ENCODE measurements at regions not wholly inside any gene's neighbourhood (a gene's known extent, or its start where the extent isn't known, plus 50 kb on each side); places are given as distances from the start of the nearest gene placed in this dataset.

DNA sequence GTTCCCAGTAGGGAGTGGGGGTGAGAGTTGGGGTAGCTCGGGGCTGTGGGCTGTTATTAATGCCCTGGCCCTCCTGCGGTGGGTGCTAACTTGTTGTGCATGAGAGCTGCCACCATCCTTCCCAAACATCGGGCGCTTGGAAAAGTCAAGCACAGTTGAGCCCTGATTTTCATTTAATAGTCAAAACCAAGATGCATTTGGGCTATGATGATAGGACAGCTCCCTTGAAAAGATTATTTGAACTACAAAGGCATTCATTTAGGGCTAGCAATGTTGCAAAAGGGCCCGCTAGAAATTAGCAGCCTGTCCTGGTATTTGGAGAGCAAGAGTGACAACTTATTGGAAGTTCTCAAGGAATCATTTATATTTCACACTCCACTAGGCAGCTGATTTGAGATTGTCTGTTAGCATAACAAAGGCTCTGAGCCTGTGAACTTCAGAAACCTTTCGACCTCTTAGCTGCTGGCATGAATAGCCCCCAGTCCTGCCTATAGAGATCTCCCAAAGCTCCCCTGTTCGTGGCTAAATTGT lies 128.2 kb upstream of the TMEM161B start:
- H3K27ac Mint-ChIP-seq, result no peak overlapping the region
- no peaks in the 10 kb centered on the region for H3K9me3 Mint-ChIP-seq
- Histone ChIP-seq H3K4me1 (ENCODE audit: insufficient read depth, low read length) (no peaks in the 10 kb centered on the region), H3K27ac (ENCODE audit: low read depth in 1 of 2, low read length in 2 of 2) (no peak overlapping the region), H3K4me3 (ENCODE audit: low read length) (no peak overlapping the region), H3K9me3 (ENCODE audit: control insufficient read depth in 1 of 2, insufficient read depth in 1 of 2, low read length in 2 of 2) (no peaks in the 10 kb centered on the region), H3K27me3 (ENCODE audit: control insufficient read depth in 1 of 2, insufficient read depth in 2 of 2, low read length in 2 of 2) (peaks cover 8 to 16% of the 10 kb centered on the region in 2 experiments), H3K36me3 (ENCODE audit: insufficient read depth, low read length) (no peaks in the 10 kb centered on the region)
- POLR2A ChIA-PET, result no interaction called here
- ATAC-seq (ENCODE audit: poor library complexity) (no peak), DNase-seq (no peak)
- no peaks in the 10 kb centered on the region for H3K36me3 Mint-ChIP-seq (ENCODE audit: low read depth)
- no peak for TF ChIP-seq CTCF (IDR thresholded peaks at IDR 0.05)
- CTCF ChIA-PET, result no interaction called here
- intact Hi-C loops (cut with DNase I, micrococcal nuclease), result no loop called here
- no peaks in the 10 kb centered on the region for H3K4me1 Mint-ChIP-seq (ENCODE audit: low read depth)
- no peak overlapping the region for H3K4me3 Mint-ChIP-seq
- peaks cover 23% of the 10 kb centered on the region for H3K27me3 Mint-ChIP-seq

DNA sequence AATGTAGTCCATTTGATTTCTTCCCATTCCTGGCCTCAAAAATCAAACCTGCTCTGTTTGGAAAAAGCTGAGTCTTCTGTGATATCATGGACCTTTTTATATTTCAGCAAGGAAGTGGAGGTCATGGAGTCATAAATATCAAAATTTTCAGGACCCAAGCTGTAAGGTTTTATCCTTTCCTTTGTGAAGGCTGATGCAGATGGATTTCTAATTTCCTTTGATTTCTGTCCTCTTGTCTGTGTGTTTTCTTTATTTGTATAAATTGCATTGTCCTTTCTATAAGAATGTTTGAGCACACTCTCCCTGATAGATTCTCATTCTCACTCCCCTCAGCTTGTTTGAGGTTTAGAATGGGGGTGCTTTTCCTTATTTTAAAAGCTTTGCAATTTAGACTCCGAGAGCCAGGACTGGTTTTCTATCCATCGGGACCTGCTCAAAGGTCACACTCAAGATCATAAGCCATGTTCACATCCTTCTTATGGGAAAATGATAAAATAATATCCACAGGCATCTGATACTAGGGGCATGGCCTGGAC lies 127.4 kb upstream of the TMEM161B start:
- peaks cover 24% of the 10 kb centered on the region for H3K27me3 Mint-ChIP-seq

DNA sequence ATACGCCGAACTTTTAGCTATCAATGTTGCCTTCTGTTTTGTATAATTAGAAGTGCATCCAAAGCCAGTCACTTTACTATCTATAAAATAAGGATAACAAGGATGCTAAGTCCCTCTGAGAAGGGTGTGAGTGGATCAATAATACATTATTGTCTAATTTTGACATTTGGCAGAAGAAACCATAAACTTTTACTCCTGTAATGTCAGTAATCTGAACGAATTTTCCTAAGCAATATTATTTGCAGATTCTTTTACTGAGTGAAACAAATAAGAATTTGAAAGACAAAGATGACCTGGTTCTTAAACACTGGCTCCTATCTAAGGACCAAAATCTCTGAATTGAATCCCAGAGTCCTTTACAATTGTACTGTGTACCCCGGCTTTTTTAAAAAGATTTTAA lies 126.6 kb upstream of the TMEM161B start:
- ATAC-seq (ENCODE audit: poor library complexity), result no peak
- Mint-ChIP-seq H3K36me3 (ENCODE audit: low read depth) (no peaks in the 10 kb centered on the region), H3K27me3 (peaks cover 32% of the 10 kb centered on the region), H3K27ac (no peak overlapping the region), H3K4me3 (no peak overlapping the region), H3K4me1 (ENCODE audit: low read depth) (no peaks in the 10 kb centered on the region), H3K9me3 (no peaks in the 10 kb centered on the region)
- TF ChIP-seq CTCF (IDR thresholded peaks at IDR 0.05), result no peak
- Histone ChIP-seq H3K4me1 (ENCODE audit: insufficient read depth, low read length) (no peaks in the 10 kb centered on the region), H3K9me3 (ENCODE audit: control insufficient read depth in 1 of 2, insufficient read depth in 1 of 2, low read length in 2 of 2) (no peaks in the 10 kb centered on the region), H3K27ac (ENCODE audit: low read depth in 1 of 2, low read length in 2 of 2) (no peak overlapping the region), H3K4me3 (ENCODE audit: low read length) (no peak overlapping the region), H3K36me3 (ENCODE audit: insufficient read depth, low read length) (no peaks in the 10 kb centered on the region), H3K27me3 (ENCODE audit: control insufficient read depth in 1 of 2, insufficient read depth in 2 of 2, low read length in 2 of 2) (peaks cover 8 to 16% of the 10 kb centered on the region in 2 experiments)
- intact Hi-C loops (cut with DNase I, micrococcal nuclease), result no loop called here
- ChIA-PET POLR2A (no interaction called here), CTCF (no interaction called here)
- no peak for DNase-seq

More for the DNA sequence above, 127.4 kb upstream of the TMEM161B start:
- DNase-seq, result no peak
- Histone ChIP-seq H3K36me3 (ENCODE audit: insufficient read depth, low read length) (no peaks in the 10 kb centered on the region), H3K4me1 (ENCODE audit: insufficient read depth, low read length) (no peaks in the 10 kb centered on the region), H3K27me3 (ENCODE audit: control insufficient read depth in 1 of 2, insufficient read depth in 2 of 2, low read length in 2 of 2) (peaks cover 8 to 16% of the 10 kb centered on the region in 2 experiments), H3K4me3 (ENCODE audit: low read length) (no peak overlapping the region), H3K27ac (ENCODE audit: low read depth in 1 of 2, low read length in 2 of 2) (no peak overlapping the region), H3K9me3 (ENCODE audit: control insufficient read depth in 1 of 2, insufficient read depth in 1 of 2, low read length in 2 of 2) (no peaks in the 10 kb centered on the region)
- no peaks in the 10 kb centered on the region for H3K4me1 Mint-ChIP-seq (ENCODE audit: low read depth)
- no peak for TF ChIP-seq CTCF (IDR thresholded peaks at IDR 0.05)
- POLR2A ChIA-PET, result no interaction called here
- no peak overlapping the region for H3K4me3 Mint-ChIP-seq
- intact Hi-C loops (cut with DNase I, micrococcal nuclease), result no loop called here
- no peak overlapping the region for H3K27ac Mint-ChIP-seq
- H3K36me3 Mint-ChIP-seq (ENCODE audit: low read depth), result no peaks in the 10 kb centered on the region
- H3K9me3 Mint-ChIP-seq, result no peaks in the 10 kb centered on the region
- CTCF ChIA-PET, result no interaction called here
- ATAC-seq (ENCODE audit: poor library complexity), result no peak

Measured in CD4-positive, alpha-beta T cell (primary cell).